DMS 273 (cell line): ENCODE measurements at regions not wholly inside any gene's neighbourhood (a gene's known extent, or its start where the extent isn't known, plus 50 kb on each side); places are given as distances from the start of the nearest gene placed in this dataset.

Source experiments
- DNase-seq: peaks from one replicate; lab custom pipeline; 2025; ENCODE audit not compliant: unreplicated experiment; lab: John Stamatoyannopoulos, UW

- no peak for DNase-seq
Measured at GRCh38 chr17:77662833-77663232, 295.7 kb upstream of the TNRC6C start.

GRCh38 chr17:77664097-77664729 is 294.3 kb upstream of the TNRC6C start:
- DNase-seq: no peak

GRCh38 chr17:77665833-77666232 is 292.7 kb upstream of the TNRC6C start:
- no peak for DNase-seq

DNA sequence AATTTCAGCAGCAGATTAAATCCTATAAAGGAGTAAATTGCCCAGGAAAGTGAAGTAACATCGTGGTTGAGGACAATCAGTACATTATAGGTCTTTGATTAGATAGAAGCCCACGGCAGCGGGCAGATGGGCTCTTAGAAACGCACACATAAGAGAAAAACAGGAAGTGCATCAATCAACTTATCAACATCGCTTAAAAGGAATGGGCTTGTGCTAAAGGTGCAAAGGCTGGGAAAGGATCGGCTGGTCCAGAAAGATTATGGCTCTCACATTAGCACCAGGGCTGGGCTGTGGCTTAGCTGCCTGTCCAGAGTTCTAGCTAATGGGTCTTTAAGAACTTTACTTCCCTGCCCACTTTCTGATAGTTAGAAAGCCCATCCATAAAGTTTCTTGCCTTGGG is 292.0 kb upstream of the TNRC6C start:
- DNase-seq: no peak

- DNase-seq: no peak
Measured at GRCh38 chr17:77666881-77667395, 291.6 kb upstream of the TNRC6C start.

DNA sequence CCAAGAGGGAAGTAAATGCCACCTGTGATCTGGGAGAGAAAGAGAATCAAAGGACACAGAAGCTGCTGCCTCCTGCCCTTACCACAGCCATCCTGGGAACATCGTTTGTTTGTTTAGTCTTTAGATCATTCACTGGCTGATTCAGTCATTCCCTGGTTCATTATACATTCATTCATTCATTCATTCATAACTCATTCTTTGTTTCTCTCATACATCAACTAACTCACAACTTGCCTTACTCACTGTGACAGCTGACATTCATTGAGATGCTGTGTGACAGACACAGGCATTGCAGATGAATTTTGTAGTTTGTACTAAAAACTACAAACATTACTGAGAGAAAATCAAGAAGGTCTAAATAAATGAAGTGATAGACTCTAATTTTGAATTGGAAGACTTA is 291.0 kb upstream of the TNRC6C start:
- no peak for DNase-seq

- no peak for DNase-seq
Measured at GRCh38 chr17:77668518-77668917, 290.0 kb upstream of the TNRC6C start.

GRCh38 chr17:77670173-77670572 is 288.3 kb upstream of the TNRC6C start:
- DNase-seq: no peak

DNA sequence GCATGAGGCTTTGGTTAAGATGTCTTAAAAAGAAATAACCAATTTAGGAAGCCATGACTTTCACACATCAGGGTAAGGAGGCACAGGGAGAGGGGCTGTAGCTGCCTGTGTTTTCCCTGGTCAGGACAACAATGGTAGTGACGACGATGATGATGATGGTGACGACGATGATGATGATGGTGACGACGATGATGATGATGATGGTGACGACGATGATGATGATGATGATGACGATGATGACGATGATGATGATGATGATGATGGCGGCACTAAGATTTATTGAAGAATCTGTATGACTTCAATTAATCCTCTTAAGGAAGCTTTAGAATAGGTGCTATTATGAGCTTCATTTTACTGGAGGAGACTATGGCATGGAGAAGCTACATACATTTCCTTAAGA is 284.1 kb upstream of the TNRC6C start:
- DNase-seq: no peak

GRCh38 chr17:77675411-77675810 is 283.1 kb upstream of the TNRC6C start:
- no peak for DNase-seq

GRCh38 chr17:77675816-77676215 is 282.7 kb upstream of the TNRC6C start:
- DNase-seq: no peak

- DNase-seq: no peak
Measured at GRCh38 chr17:77676237-77676661, 282.3 kb upstream of the TNRC6C start.

DNA sequence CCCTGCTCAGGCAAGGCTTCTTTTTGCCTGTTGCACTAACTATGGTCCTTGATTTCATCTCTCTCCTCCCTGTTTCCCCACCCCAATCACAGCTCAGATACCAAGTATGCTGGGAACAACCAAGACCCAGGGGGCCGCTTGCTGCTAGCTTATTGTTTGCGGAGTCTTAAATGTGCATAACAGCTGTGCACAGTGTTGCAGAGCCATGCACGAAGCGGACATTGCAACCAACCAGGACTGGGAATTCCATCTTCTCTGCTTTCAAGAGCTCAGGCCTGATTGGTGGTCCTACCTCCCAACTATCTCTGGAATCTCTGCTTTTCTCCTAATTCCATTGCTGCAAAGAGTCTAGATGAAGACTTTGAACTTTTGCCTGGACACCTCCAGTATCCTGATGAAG is 281.3 kb upstream of the TNRC6C start:
- no peak for DNase-seq

GRCh38 chr17:77677630-77678029 is 280.9 kb upstream of the TNRC6C start:
- DNase-seq: no peak

- DNase-seq: no peak
Measured at GRCh38 chr17:77679589-77679988, 278.9 kb upstream of the TNRC6C start.

DNA sequence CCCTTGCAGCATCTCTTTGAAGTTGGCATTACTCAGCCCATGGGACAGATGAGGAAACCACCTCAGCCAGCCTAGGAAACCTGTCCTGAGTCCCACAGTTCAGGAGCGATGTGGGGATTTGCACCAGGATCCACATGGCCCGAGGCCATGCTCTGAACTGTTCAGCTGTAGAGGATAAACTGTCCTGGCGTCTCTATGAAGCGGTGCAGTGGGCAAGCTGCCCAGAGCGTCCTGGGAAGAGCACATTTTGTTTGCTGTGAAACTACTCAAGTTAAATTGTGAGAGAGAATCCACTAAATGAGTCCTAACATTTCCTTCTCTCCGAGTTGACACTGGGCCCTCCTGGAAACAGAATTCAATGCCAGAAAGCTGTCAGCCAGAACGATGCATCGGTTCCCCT is 276.6 kb upstream of the TNRC6C start:
- DNase-seq: peak; percentile 46

- DNase-seq: peak; percentile 79
Measured at GRCh38 chr17:77684803-77685798, 273.4 kb upstream of the TNRC6C start.

- DNase-seq: no peak
Measured at GRCh38 chr17:77685881-77686486, 272.5 kb upstream of the TNRC6C start.

DNA sequence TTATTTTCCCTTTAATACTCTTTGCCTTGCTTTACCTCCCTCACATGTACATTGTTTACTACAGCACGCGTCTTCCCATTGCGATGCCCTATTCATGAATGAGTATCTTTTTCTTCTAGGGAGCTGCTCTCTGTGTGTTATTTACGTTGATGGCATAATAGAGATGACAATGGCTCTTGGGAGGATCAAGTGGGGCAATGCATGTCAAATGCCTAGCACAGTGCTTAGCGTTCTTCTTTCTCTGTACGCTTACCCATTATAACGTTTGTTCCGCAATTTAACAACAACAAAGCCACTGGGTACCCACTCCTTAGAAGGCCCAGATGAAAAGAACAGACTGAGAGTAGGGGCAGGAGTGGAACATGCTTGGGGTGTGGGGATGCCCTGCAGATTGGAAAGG is 271.6 kb upstream of the TNRC6C start:
- DNase-seq: no peak

GRCh38 chr17:77687417-77687816 is 271.1 kb upstream of the TNRC6C start:
- DNase-seq: no peak

GRCh38 chr17:77687921-77688320 is 270.6 kb upstream of the TNRC6C start:
- DNase-seq: no peak

DNA sequence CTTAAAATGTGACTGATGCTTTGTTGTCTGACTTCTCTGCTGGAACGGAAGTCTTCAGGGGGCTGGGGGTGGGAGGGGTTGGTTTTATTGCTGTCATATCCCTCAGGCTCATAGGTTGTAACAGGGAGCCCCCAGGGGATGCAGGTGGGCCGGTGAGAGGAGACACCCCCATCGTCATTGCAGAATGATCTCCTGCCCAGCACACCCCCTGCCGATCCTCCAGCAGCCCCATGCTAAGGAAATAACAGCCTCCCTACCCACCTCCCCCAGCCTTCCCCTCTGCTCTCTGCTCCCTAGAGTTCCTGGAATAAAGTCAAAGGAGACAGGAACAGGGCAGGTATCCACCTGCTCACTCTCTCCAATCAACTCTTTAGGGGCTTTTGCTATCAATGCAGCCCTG is 270.1 kb upstream of the TNRC6C start:
- DNase-seq: no peak
